HEK293 (cell line): ENCODE measurements at regions not wholly inside any gene's neighbourhood (a gene's known extent, or its start where the extent isn't known, plus 50 kb on each side); places are given as distances from the start of the nearest gene placed in this dataset.

ENCODE experiments used
- CTCF ChIA-PET: fragments of 350-600 bp; formaldehyde crosslinking; extraction: SDS; loops from one replicate; lab custom pipeline; 2021; ENCODE audit warnings: antibody characterized with exemption; lab: Yijun Ruan, JAX
- POLR2A ChIA-PET: fragments of 300-600 bp; formaldehyde crosslinking; extraction: SDS; loops from one replicate; lab custom pipeline; 2020; ENCODE audit warnings: antibody characterized with exemption, inconsistent platforms; lab: Yijun Ruan, JAX
- H3K27ac ChIP-seq: fragments of 200-500 bp; sonication (Bioruptor generic); 2 replicates; pipeline ENCODE4 v1.5.1; 2014; ENCODE audit warnings: low read depth, low read length, control low read depth, inconsistent platforms; ENCODE audit errors: extremely low read depth
- H3K36me3 ChIP-seq, 2 experiments: fragments of 200-500 bp in 1 of 2; sonication (Bioruptor generic) in 1 of 2; 1 replicate in 1 of 2; 2 replicates in 1 of 2; pipeline ENCODE4 v1.5.1; 2014 to 2017; ENCODE audit warnings: inconsistent platforms in 2 of 2, low read length in 2 of 2; ENCODE audit not compliant: control insufficient read depth in 2 of 2, insufficient read depth in 1 of 2
- H3K4me1 ChIP-seq: fragments of 200-500 bp; sonication (Bioruptor generic); 2 replicates; pipeline ENCODE4 v1.5.1; 2014; ENCODE audit warnings: mild to moderate bottlenecking, low read length, inconsistent platforms; ENCODE audit not compliant: control insufficient read depth, insufficient read depth
- H3K4me3 ChIP-seq: 2 replicates; pipeline ENCODE4 v1.5.1; 2011; ENCODE audit warnings: low read depth, mild to moderate bottlenecking, control low read depth, low read length, moderate library complexity
- H3K9me3 ChIP-seq: fragments of 200-500 bp; sonication (Bioruptor generic); 2 replicates; pipeline ENCODE4 v1.5.1; 2014; ENCODE audit warnings: low read depth, low read length, inconsistent platforms; ENCODE audit not compliant: control insufficient read depth, insufficient read depth
- BCL11A ChIP-seq: fragments of 450-650 bp; formaldehyde crosslinking; IDR thresholded peaks from 2 replicates; pipeline ENCODE4 v1.5.1; 2016; ENCODE audit warnings: low read depth, missing biosample characterization, missing genetic modification characterization
- HOXC10 ChIP-seq: sonication (generic); formaldehyde crosslinking; IDR thresholded peaks from 2 replicates; pipeline ENCODE4 v1.8.1; 2023; ENCODE audit warnings: mild to moderate bottlenecking, missing genetic modification reagents
- INSM2 ChIP-seq: fragments of 450-650 bp; formaldehyde crosslinking; IDR thresholded peaks from 2 replicates; pipeline ENCODE4 v1.5.1; 2016; ENCODE audit warnings: missing biosample characterization, missing genetic modification characterization
- KLF1 ChIP-seq: fragments of 450-650 bp; formaldehyde crosslinking; IDR thresholded peaks from 2 replicates; pipeline ENCODE4 v1.5.1; 2016; ENCODE audit warnings: missing biosample characterization, missing genetic modification characterization
- KLF16 ChIP-seq: fragments of 450-650 bp; formaldehyde crosslinking; IDR thresholded peaks from 2 replicates; pipeline ENCODE4 v1.5.1; 2017; ENCODE audit warnings: missing biosample characterization, missing genetic modification characterization
- MZF1 ChIP-seq: fragments of 450-650 bp; formaldehyde crosslinking; IDR thresholded peaks from 2 replicates; pipeline ENCODE4 v1.5.1; 2017; ENCODE audit warnings: missing biosample characterization, missing genetic modification characterization, borderline replicate concordance
- SP3 ChIP-seq: fragments of 450-650 bp; formaldehyde crosslinking; IDR thresholded peaks from 2 replicates; pipeline ENCODE4 v1.5.1; 2016; ENCODE audit warnings: missing biosample characterization, missing genetic modification characterization
- ZBTB7A ChIP-seq: fragments of 450-650 bp; formaldehyde crosslinking; IDR thresholded peaks from 2 replicates; pipeline ENCODE4 v1.5.1; 2016; ENCODE audit warnings: low read depth, missing biosample characterization, missing genetic modification characterization
- ZNF121 ChIP-seq: fragments of 450-650 bp; formaldehyde crosslinking; IDR thresholded peaks from 2 replicates; pipeline ENCODE4 v1.5.1; 2016; ENCODE audit warnings: missing biosample characterization, missing genetic modification characterization
- ZNF140 ChIP-seq: fragments of 450-650 bp; formaldehyde crosslinking; IDR thresholded peaks from 2 replicates; pipeline ENCODE4 v1.5.1; 2016; ENCODE audit warnings: missing biosample characterization, missing genetic modification characterization
- ZNF2 ChIP-seq: fragments of 450-650 bp; formaldehyde crosslinking; IDR thresholded peaks from 2 replicates; pipeline ENCODE4 v1.5.1; 2016; ENCODE audit warnings: missing biosample characterization, missing genetic modification characterization
- ZNF223 ChIP-seq: fragments of 450-650 bp; formaldehyde crosslinking; IDR thresholded peaks from 2 replicates; pipeline ENCODE4 v1.5.1; 2016; ENCODE audit warnings: missing biosample characterization, missing genetic modification characterization
- ZNF391 ChIP-seq: fragments of 450-650 bp; formaldehyde crosslinking; IDR thresholded peaks from 2 replicates; pipeline ENCODE4 v1.5.1; 2016; ENCODE audit warnings: low read depth, missing biosample characterization, missing genetic modification characterization, borderline replicate concordance
- ZNF488 ChIP-seq: fragments of 450-650 bp; formaldehyde crosslinking; IDR thresholded peaks from 2 replicates; pipeline ENCODE4 v1.5.1; 2016; ENCODE audit warnings: missing biosample characterization, missing genetic modification characterization
- ZNF510 ChIP-seq: fragments of 450-650 bp; formaldehyde crosslinking; IDR thresholded peaks from 2 replicates; pipeline ENCODE4 v1.5.1; 2018; ENCODE audit warnings: mild to moderate bottlenecking, missing genetic modification characterization, missing biosample characterization; ENCODE audit not compliant: insufficient replicate concordance
- ZNF560 ChIP-seq: fragments of 450-650 bp; formaldehyde crosslinking; IDR thresholded peaks from 2 replicates; pipeline ENCODE4 v1.5.1; 2017; ENCODE audit warnings: missing biosample characterization, missing genetic modification characterization, borderline replicate concordance
- ZNF596 ChIP-seq: fragments of 450-650 bp; IDR thresholded peaks from 2 replicates; pipeline ENCODE4 v1.5.0; 2018; ENCODE audit warnings: missing biosample characterization, mild to moderate bottlenecking, missing genetic modification characterization, moderate library complexity
- ZNF658 ChIP-seq: fragments of 450-650 bp; formaldehyde crosslinking; IDR thresholded peaks from 2 replicates; pipeline ENCODE4; 2016; ENCODE audit warnings: missing biosample characterization, missing genetic modification characterization
- ZNF664 ChIP-seq: fragments of 450-650 bp; formaldehyde crosslinking; IDR thresholded peaks from 2 replicates; pipeline ENCODE4 v1.5.1; 2016; ENCODE audit warnings: missing biosample characterization, missing genetic modification characterization
- ZNF707 ChIP-seq: fragments of 450-650 bp; formaldehyde crosslinking; IDR thresholded peaks from 2 replicates; pipeline ENCODE4 v1.5.1; 2016; ENCODE audit warnings: missing biosample characterization, missing genetic modification characterization
- ZNF843 ChIP-seq: fragments of 450-650 bp; formaldehyde crosslinking; IDR thresholded peaks from 2 replicates; pipeline ENCODE4 v1.5.1; 2016; ENCODE audit warnings: missing biosample characterization, missing genetic modification characterization
- ZSCAN5A ChIP-seq: fragments of 450-650 bp; formaldehyde crosslinking; IDR thresholded peaks from 2 replicates; pipeline ENCODE4 v1.5.1; 2016; ENCODE audit warnings: missing biosample characterization, missing genetic modification characterization
- ZXDB ChIP-seq: fragments of 450-650 bp; formaldehyde crosslinking; IDR thresholded peaks from 2 replicates; pipeline ENCODE4 v1.5.1; 2016; ENCODE audit warnings: missing biosample characterization, missing genetic modification characterization
- TF ChIP-seq, protein P1 (sequence below): fragments of 450-650 bp; formaldehyde crosslinking; IDR thresholded peaks from 2 replicates; pipeline ENCODE4 v1.5.1; 2016; ENCODE audit warnings: missing biosample characterization, missing genetic modification characterization
- TF ChIP-seq, protein P2 (sequence below): fragments of 450-650 bp; formaldehyde crosslinking; IDR thresholded peaks from 2 replicates; pipeline ENCODE4 v1.5.1; 2016; ENCODE audit warnings: missing biosample characterization, missing genetic modification characterization

DNA sequence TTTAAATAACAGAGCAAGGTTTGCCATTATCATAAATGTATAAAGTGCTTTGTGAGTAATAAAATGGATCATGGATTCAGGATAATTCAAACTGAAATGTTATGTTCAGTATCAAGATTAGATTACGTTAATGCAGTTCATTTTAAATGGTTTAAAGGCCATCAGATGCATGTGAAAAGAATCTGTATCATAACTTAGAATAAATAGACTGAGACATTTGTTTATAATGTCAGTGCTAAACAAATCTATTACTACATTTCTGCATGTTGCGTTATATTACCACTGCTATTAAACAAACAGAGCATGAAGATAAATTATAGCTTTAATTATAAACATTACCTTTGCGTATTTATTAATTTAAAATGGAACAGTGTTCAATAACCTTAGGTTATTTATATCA is 160.2 kb downstream of the TOX3 start:
- Histone ChIP-seq H3K36me3 (no peaks in the 10 kb centered on the region), H3K4me3 (no peak overlapping the region), H3K27ac (no peak overlapping the region), H3K9me3 (no peaks in the 10 kb centered on the region), H3K4me1 (peaks cover 8% of the 10 kb centered on the region; the same call in 1 of the 2 replicates)
- TF ChIP-seq, protein P1, sequence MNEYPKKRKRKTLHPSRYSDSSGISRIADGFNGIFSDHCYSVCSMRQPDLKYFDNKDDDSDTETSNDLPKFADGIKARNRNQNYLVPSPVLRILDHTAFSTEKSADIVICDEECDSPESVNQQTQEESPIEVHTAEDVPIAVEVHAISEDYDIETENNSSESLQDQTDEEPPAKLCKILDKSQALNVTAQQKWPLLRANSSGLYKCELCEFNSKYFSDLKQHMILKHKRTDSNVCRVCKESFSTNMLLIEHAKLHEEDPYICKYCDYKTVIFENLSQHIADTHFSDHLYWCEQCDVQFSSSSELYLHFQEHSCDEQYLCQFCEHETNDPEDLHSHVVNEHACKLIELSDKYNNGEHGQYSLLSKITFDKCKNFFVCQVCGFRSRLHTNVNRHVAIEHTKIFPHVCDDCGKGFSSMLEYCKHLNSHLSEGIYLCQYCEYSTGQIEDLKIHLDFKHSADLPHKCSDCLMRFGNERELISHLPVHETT (tag by site-specific recombination) = no peak
- TF ChIP-seq ZNF391 (tag by site-specific recombination) (no peak), ZXDB (tag by site-specific recombination) (no peak), ZNF658 (tag by site-specific recombination) (no peak), KLF16 (no peak), MZF1 (tag by site-specific recombination) (no peak), ZNF843 (tag by site-specific recombination) (no peak), ZSCAN5A (tag by site-specific recombination) (no peak), BCL11A (no peak), ZNF121 (tag by site-specific recombination) (no peak), ZNF140 (tag by site-specific recombination) (no peak), ZNF223 (no peak), ZNF707 (tag by site-specific recombination) (no peak), HOXC10 (no peak), INSM2 (no peak)
- TF ChIP-seq, protein P2, sequence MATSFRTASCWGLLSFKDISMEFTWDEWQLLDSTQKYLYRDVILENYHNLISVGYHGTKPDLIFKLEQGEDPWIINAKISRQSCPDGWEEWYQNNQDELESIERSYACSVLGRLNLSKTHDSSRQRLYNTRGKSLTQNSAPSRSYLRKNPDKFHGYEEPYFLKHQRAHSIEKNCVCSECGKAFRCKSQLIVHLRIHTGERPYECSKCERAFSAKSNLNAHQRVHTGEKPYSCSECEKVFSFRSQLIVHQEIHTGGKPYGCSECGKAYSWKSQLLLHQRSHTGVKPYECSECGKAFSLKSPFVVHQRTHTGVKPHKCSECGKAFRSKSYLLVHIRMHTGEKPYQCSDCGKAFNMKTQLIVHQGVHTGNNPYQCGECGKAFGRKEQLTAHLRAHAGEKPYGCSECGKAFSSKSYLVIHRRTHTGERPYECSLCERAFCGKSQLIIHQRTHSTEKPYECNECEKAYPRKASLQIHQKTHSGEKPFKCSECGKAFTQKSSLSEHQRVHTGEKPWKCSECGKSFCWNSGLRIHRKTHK = no peak
- CTCF ChIA-PET = no interaction called here
- POLR2A ChIA-PET = no interaction called here

DNA sequence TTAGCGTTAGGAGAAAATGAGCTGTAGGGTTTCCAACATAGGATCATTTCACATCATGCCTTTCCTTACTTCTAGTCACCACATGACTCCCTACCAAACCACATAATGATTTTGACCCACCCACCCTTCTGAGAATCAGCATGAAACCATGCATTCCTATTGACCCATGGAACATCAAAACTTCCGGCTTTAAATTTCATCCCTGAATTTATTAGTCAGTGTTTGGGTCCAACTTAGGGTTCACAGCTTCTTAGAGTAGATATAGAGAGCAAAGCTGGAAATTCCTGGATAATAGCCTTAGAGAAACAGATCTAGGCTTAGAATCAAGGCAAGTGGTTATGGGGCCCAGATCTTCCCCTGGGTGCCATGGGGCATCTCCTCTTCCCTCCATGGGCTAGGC is 162.6 kb downstream of the TOX3 start:
- no peak for TF ChIP-seq ZSCAN5A (tag by site-specific recombination)
- TF ChIP-seq ZNF664 (tag by site-specific recombination) = no peak
- TF ChIP-seq BCL11A = no peak
- TF ChIP-seq SP3 (tag by site-specific recombination) = no peak
- TF ChIP-seq ZNF560 (tag by site-specific recombination) = no peak
- TF ChIP-seq ZNF596 = no peak
- no peak for TF ChIP-seq ZNF510 (tag by site-specific recombination)
- TF ChIP-seq KLF1 (tag by site-specific recombination) = no peak
- TF ChIP-seq ZNF488 (tag by site-specific recombination) = no peak
- no peak for TF ChIP-seq ZNF2 (tag by site-specific recombination)
- no peak for TF ChIP-seq ZBTB7A (tag by site-specific recombination)
- peaks cover 8% of the 10 kb centered on the region; the same call in 1 of the 2 replicates for H3K4me1 ChIP-seq
- H3K36me3 ChIP-seq = no peaks in the 10 kb centered on the region
- H3K27ac ChIP-seq = no peak overlapping the region
- no peaks in the 10 kb centered on the region for H3K9me3 ChIP-seq
- no peak overlapping the region for H3K4me3 ChIP-seq
- ChIA-PET CTCF (interaction anchor here (1.2 kb wide), 1 partner anchor 193 kb away, joined by 3 read pairs; no protein-coding TSS in a partner anchor), POLR2A (no interaction called here)
